CD14-positive monocyte (primary cell): ENCODE measurements at regions not wholly inside any gene's neighbourhood (a gene's known extent, or its start where the extent isn't known, plus 50 kb on each side); places are given as distances from the start of the nearest gene placed in this dataset.

ENCODE experiments used
- DNase-seq, 3 donors: peaks; one replicate each; pipeline ENCODE4 v3.0.0-alpha.2; 2011 to 2022
- H2AFZ ChIP-seq: 2 replicates; pipeline ENCODE4 v1.6.0; 2012; ENCODE audit warnings: mild to moderate bottlenecking, low read depth, low read length, inconsistent platforms; ENCODE audit not compliant: insufficient read depth, poor library complexity, severe bottlenecking
- H3K27ac ChIP-seq, 2 donors: 1 replicate in 1 of 2; 2 replicates in 1 of 2; pipeline ENCODE4 v1.5.1; 2012 to 2013; ENCODE audit warnings: low read length in 2 of 2, control low read depth in 1 of 2, inconsistent platforms in 1 of 2, low read depth in 1 of 2, mild to moderate bottlenecking in 1 of 2
- H3K27me3 ChIP-seq, 2 donors: one replicate each; pipeline versions ENCODE4 v1.6.0 to v1.6.1; 2011 to 2013; ENCODE audit warnings: low read length in 2 of 2; ENCODE audit not compliant: control insufficient read depth in 2 of 2, insufficient read depth in 2 of 2
- H3K36me3 ChIP-seq, 2 donors: replicated peaks in 1 of 2; 1 replicate in 1 of 2; 2 replicates in 1 of 2; pipeline versions ENCODE4 v1.5.1 to v1.6.1; 2012 to 2013; ENCODE audit warnings: low read length in 2 of 2, control low read depth in 1 of 2, inconsistent platforms in 1 of 2, mild to moderate bottlenecking in 1 of 2; ENCODE audit not compliant: insufficient read depth in 2 of 2, control insufficient read depth in 1 of 2
- H3K4me1 ChIP-seq, 2 donors: 1 replicate in 1 of 2; 2 replicates in 1 of 2; pipeline versions ENCODE4 v1.5.1 to v1.6.1; 2012 to 2013; ENCODE audit warnings: low read length in 2 of 2, control low read depth in 1 of 2, inconsistent platforms in 1 of 2, mild to moderate bottlenecking in 1 of 2, moderate library complexity in 1 of 2; ENCODE audit not compliant: insufficient read depth in 2 of 2, control insufficient read depth in 1 of 2
- H3K4me2 ChIP-seq: replicated peaks from 2 replicates; pipeline ENCODE3; 2012; ENCODE audit warnings: low read length, moderate library complexity, mild to moderate bottlenecking; ENCODE audit not compliant: poor library complexity, severe bottlenecking; ENCODE audit errors: extremely low read depth
- H3K4me3 ChIP-seq, 3 experiments: fragments of 200-600 bp in 1 of 3; sonication (generic) in 1 of 3; replicated peaks in 1 of 3; 1 replicate in 2 of 3; 2 replicates in 1 of 3; pipeline ENCODE4 v1.5.1; 2011 to 2013; ENCODE audit warnings: low read length in 3 of 3, mild to moderate bottlenecking in 3 of 3, control low read depth in 2 of 3, low read depth in 2 of 3, inconsistent platforms in 1 of 3, moderate library complexity in 1 of 3
- H3K79me2 ChIP-seq: 2 replicates; pipeline ENCODE4 v1.6.0; 2012; ENCODE audit warnings: mild to moderate bottlenecking, control low read depth, inconsistent platforms, low read length, moderate library complexity; ENCODE audit not compliant: insufficient read depth
- H3K9ac ChIP-seq: 2 replicates; pipeline ENCODE4 v1.6.0; 2017; ENCODE audit warnings: low read length, mild to moderate bottlenecking; ENCODE audit not compliant: insufficient read depth, poor library complexity, severe bottlenecking
- H3K9me3 ChIP-seq, 2 donors: replicated peaks in 1 of 2; 1 replicate in 1 of 2; 2 replicates in 1 of 2; pipeline versions ENCODE4 v1.5.1 to v1.6.1; 2012 to 2013; ENCODE audit warnings: low read length in 2 of 2, control low read depth in 1 of 2; ENCODE audit not compliant: control insufficient read depth in 1 of 2, insufficient read depth in 1 of 2
- H4K20me1 ChIP-seq: 2 replicates; pipeline ENCODE4 v1.6.0; 2012; ENCODE audit warnings: mild to moderate bottlenecking, low read length, control low read depth, moderate library complexity; ENCODE audit not compliant: insufficient read depth
- H3K27ac Mint-ChIP-seq, 7 donors: one replicate each; pipeline ENCODE4 v1.8.0; 2020; ENCODE audit warnings: mild to moderate bottlenecking in 7 of 7, mixed read lengths in 7 of 7, moderate library complexity in 6 of 7, inconsistent platforms in 2 of 7
- H3K27me3 Mint-ChIP-seq, 3 donors: one replicate each; pipeline ENCODE4 v1.8.0; 2021 to 2022; ENCODE audit warnings: low read depth in 3 of 3, mild to moderate bottlenecking in 3 of 3, mixed read lengths in 3 of 3, moderate library complexity in 3 of 3, inconsistent platforms in 1 of 3
- H3K36me3 Mint-ChIP-seq, 2 donors: one replicate each; pipeline ENCODE4 v1.8.0; 2020; ENCODE audit warnings: mixed read lengths in 2 of 2, inconsistent platforms in 1 of 2, mild to moderate bottlenecking in 1 of 2
- H3K4me1 Mint-ChIP-seq: one replicate; pipeline ENCODE4 v1.8.0; 2020; ENCODE audit warnings: mild to moderate bottlenecking, mixed read lengths
- H3K4me3 Mint-ChIP-seq, 2 donors: one replicate each; pipeline ENCODE4 v1.8.0; 2020; ENCODE audit warnings: mild to moderate bottlenecking in 2 of 2, mixed read lengths in 2 of 2, moderate library complexity in 1 of 2
- H3K9me3 Mint-ChIP-seq, 7 donors: one replicate each; pipeline ENCODE4 v1.8.0; 2020 to 2022; ENCODE audit warnings: mixed read lengths in 7 of 7, mild to moderate bottlenecking in 6 of 7, moderate library complexity in 6 of 7, inconsistent platforms in 2 of 7
- WGBS: methylation state at CpG from one replicate; pipeline ENCODE4 v1.1.5; 2013; ENCODE audit warnings: missing lambda C conversion rate; ENCODE audit not compliant: insufficient coverage; 5-methylcytosine and 5-hydroxymethylcytosine counted together
- intact Hi-C, 2 donors: fragments of 100-400 bp; cut with micrococcal nuclease; formaldehyde crosslinking; loops; one replicate each; pipeline versions ENCODE4 v1.15.0 to v1.15.1; 2023
- TF ChIP-seq, protein P1 (sequence below): fragments of 200-600 bp; IDR thresholded peaks from one replicate; pipeline ENCODE4 v1.8.0; 2022; ENCODE audit warnings: antibody characterized with exemption, mild to moderate bottlenecking

DNA sequence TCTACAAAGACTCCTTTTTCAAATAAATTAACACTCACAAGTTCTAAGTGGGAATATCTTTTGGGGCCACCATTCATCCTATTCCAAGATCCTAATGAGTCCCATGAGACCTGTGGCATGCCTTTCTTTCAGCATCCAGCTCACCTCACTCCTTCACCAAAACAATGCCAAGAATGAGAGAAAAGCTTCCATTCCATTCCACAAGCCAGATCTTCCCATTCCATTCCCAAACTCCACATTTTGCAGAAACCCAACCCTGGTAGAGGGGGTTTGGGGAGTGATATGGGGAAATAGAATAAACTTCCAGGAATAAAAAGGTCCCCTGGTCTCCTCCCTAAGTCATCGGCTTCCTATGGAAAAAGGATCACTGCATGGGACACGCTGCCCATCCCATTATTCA, 392.2 kb downstream of the NPIPA8 start:
- Mint-ChIP-seq H3K4me3 (no peak overlapping the region), H3K4me1 (no peaks in the 10 kb centered on the region), H3K27ac (no peak overlapping the region)

DNA sequence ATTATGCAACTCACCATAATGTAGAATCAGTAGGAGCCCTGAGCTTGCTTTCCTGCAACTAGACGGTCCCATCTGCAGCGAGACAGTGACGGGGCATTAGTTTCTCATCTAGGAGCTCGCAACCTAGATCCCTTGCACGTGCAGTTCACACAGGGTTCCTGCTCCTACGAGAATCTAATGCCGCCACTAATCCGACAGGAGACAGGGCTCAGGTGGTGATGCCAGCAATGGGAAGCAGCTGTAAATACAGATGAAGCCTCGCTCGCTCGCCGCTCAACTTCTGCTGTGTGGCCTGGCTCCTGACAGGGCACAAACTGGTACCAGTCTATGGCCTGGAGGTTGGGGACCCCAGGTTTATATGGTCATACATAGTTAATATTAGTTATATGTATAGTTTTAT, 394.5 kb downstream of the NPIPA8 start:
- 98% methylated on average over 12 of the region's 12 CpGs for WGBS
- intact Hi-C loops, result no loop called here

More for the DNA sequence above, 392.2 kb downstream of the NPIPA8 start:
- no peak overlapping the region for H3K4me2 ChIP-seq
- no peaks in the 10 kb centered on the region for H3K79me2 ChIP-seq
- no peak for DNase-seq
- no peaks in the 10 kb centered on the region for H3K36me3 Mint-ChIP-seq
- no peaks in the 10 kb centered on the region for H4K20me1 ChIP-seq
- H3K9me3 ChIP-seq, result no peaks in the 10 kb centered on the region
- H3K9me3 Mint-ChIP-seq, result no peaks in the 10 kb centered on the region
- intact Hi-C loops, result no loop called here
- no peak overlapping the region for H3K27ac ChIP-seq
- no peaks in the 10 kb centered on the region for H3K36me3 ChIP-seq
- TF ChIP-seq, protein P1, sequence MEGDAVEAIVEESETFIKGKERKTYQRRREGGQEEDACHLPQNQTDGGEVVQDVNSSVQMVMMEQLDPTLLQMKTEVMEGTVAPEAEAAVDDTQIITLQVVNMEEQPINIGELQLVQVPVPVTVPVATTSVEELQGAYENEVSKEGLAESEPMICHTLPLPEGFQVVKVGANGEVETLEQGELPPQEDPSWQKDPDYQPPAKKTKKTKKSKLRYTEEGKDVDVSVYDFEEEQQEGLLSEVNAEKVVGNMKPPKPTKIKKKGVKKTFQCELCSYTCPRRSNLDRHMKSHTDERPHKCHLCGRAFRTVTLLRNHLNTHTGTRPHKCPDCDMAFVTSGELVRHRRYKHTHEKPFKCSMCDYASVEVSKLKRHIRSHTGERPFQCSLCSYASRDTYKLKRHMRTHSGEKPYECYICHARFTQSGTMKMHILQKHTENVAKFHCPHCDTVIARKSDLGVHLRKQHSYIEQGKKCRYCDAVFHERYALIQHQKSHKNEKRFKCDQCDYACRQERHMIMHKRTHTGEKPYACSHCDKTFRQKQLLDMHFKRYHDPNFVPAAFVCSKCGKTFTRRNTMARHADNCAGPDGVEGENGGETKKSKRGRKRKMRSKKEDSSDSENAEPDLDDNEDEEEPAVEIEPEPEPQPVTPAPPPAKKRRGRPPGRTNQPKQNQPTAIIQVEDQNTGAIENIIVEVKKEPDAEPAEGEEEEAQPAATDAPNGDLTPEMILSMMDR, result no peak
- no peak overlapping the region for H3K9ac ChIP-seq
- no CpG with 5 or more reads among the region's 2 CpGs for WGBS
- no peak overlapping the region for H3K4me3 ChIP-seq
- H3K4me1 ChIP-seq, result no peaks in the 10 kb centered on the region
- H3K27me3 Mint-ChIP-seq, result peaks cover 0 to 4% (median 2%) of the 10 kb centered on the region in 3 donors
- H2AFZ ChIP-seq, result no peak overlapping the region
- peaks cover 0 to 2% of the 10 kb centered on the region in 2 donors for H3K27me3 ChIP-seq

More for the DNA sequence above, 394.5 kb downstream of the NPIPA8 start:
- no peaks in the 10 kb centered on the region for H3K36me3 ChIP-seq
- Mint-ChIP-seq H3K36me3 (no peaks in the 10 kb centered on the region), H3K27me3 (peaks cover 1 to 4% (median 2%) of the 10 kb centered on the region in 3 donors), H3K4me3 (no peak overlapping the region), H3K4me1 (no peaks in the 10 kb centered on the region), H3K9me3 (no peaks in the 10 kb centered on the region), H3K27ac (no peak overlapping the region)
- H3K9ac ChIP-seq, result no peak overlapping the region
- H3K4me2 ChIP-seq, result no peak overlapping the region
- no peaks in the 10 kb centered on the region for H3K4me1 ChIP-seq
- no peak for DNase-seq
- H3K27ac ChIP-seq, result no peak overlapping the region
- TF ChIP-seq, protein P1, result no peak
- H3K9me3 ChIP-seq, result no peaks in the 10 kb centered on the region
- no peaks in the 10 kb centered on the region for H3K27me3 ChIP-seq
- H3K79me2 ChIP-seq, result no peaks in the 10 kb centered on the region
- H4K20me1 ChIP-seq, result no peaks in the 10 kb centered on the region
- no peak overlapping the region for H2AFZ ChIP-seq
- H3K4me3 ChIP-seq, result no peak overlapping the region
